Upper lobe of left lung (tissue), 6 donors: ENCODE measurements at regions not wholly inside any gene's neighbourhood (a gene's known extent, or its start where the extent isn't known, plus 50 kb on each side); places are given as distances from the start of the nearest gene placed in this dataset.

Source experiments
- ATAC-seq, 2 donors: fragments of 200-7000 bp; cut with Tn5 transposase; one replicate each; pipeline ENCODE4 v1.9.1; 2022; ENCODE audit warnings: mild to moderate bottlenecking in 2 of 2, moderate library complexity in 2 of 2; ENCODE audit not compliant: low FRiP score in 2 of 2
- DNase-seq, 2 donors: peaks; one replicate each; pipeline ENCODE4 v3.0.0-alpha.2; 2019 to 2020
- H3K27ac ChIP-seq, 4 donors: fragments of 200-600 bp; sonication (generic); one replicate each; pipeline ENCODE4 v1.5.1; 2016 to 2019
- H3K27me3 ChIP-seq, 4 donors: fragments of 200-600 bp; sonication (generic); one replicate each; pipeline ENCODE4 v1.5.1; 2017 to 2019
- H3K36me3 ChIP-seq, 4 donors: fragments of 200-600 bp; sonication (generic); one replicate each; pipeline ENCODE4 v1.5.1; 2016 to 2019
- H3K4me1 ChIP-seq, 4 donors: fragments of 200-600 bp; sonication (generic); one replicate each; pipeline ENCODE4 v1.5.1; 2018 to 2019
- H3K4me3 ChIP-seq, 4 donors: fragments of 200-600 bp; sonication (generic); one replicate each; pipeline ENCODE4 v1.5.1; 2017 to 2019; ENCODE audit warnings: mild to moderate bottlenecking in 2 of 4, moderate library complexity in 1 of 4
- H3K9me3 ChIP-seq, 4 donors: fragments of 200-600 bp; sonication (generic); one replicate each; pipeline ENCODE4 v1.5.1; 2018 to 2019
- CTCF ChIP-seq, 6 experiments: fragments of 450-650 bp in 4 of 6; fragments of 200-600 bp in 2 of 6; sonication (generic) in 2 of 6; IDR thresholded peaks; one replicate each; pipeline ENCODE4 v1.5.1; 2016 to 2019; ENCODE audit warnings: antibody characterized with exemption in 6 of 6
- EP300 ChIP-seq, 4 donors: sonication (generic); formaldehyde crosslinking; IDR thresholded peaks; one replicate each; pipeline ENCODE4 v1.5.1; 2017; ENCODE audit warnings: antibody characterized with exemption in 4 of 4, control low read depth in 2 of 4
- POLR2A ChIP-seq, 4 donors: fragments of 450-650 bp; IDR thresholded peaks; one replicate each; pipeline ENCODE4 v1.5.1; 2016 to 2017; ENCODE audit warnings: antibody characterized with exemption in 4 of 4, mild to moderate bottlenecking in 2 of 4
- POLR2AphosphoS5 ChIP-seq, 2 donors: sonication (generic); formaldehyde crosslinking; IDR thresholded peaks; one replicate each; pipeline ENCODE4 v1.5.1; 2017; ENCODE audit warnings: antibody characterized with exemption in 2 of 2
- WGBS, 2 donors: methylation state at CpG; one replicate each; pipeline ENCODE4 v1.1.5; 2017 to 2018; 5-methylcytosine and 5-hydroxymethylcytosine counted together
- donor health status: DM: no; HTN: no; CAD: no; lungs with moderate emphysema.
- donor health status: DM: no; HTN: yes; CAD: no; lungs with severe emphysema.

- no peak overlapping the region for H3K27ac ChIP-seq
- TF ChIP-seq EP300 (IDR thresholded peaks at IDR 0.05) (no peak), CTCF (IDR thresholded peaks at IDR 0.05) (no peak), POLR2A (IDR thresholded peaks at IDR 0.05) (no peak), POLR2AphosphoS5 (IDR thresholded peaks at IDR 0.05) (no peak)
- no peaks in the 10 kb centered on the region for H3K4me1 ChIP-seq
- no peaks in the 10 kb centered on the region for H3K27me3 ChIP-seq
- DNase-seq (no peak), ATAC-seq (no peak)
- no peaks in the 10 kb centered on the region for H3K36me3 ChIP-seq
- 70 to 76% methylated on average over 1 of the region's 1 CpG for WGBS, 2 donors
- H3K9me3 ChIP-seq: no peaks in the 10 kb centered on the region
- no peak overlapping the region for H3K4me3 ChIP-seq
Observed at GRCh38 chr2:221624475-221624874, 52.4 kb upstream of the EPHA4 start.
